ELR (cell line): ENCODE measurements at regions not wholly inside any gene's neighbourhood (a gene's known extent, or its start where the extent isn't known, plus 50 kb on each side); places are given as distances from the start of the nearest gene placed in this dataset.

ENCODE experiments used
- DNase-seq: peaks from one replicate; pipeline ENCODE4 v3.0.0-alpha.2; 2015; ENCODE audit warnings: low read depth

DNA sequence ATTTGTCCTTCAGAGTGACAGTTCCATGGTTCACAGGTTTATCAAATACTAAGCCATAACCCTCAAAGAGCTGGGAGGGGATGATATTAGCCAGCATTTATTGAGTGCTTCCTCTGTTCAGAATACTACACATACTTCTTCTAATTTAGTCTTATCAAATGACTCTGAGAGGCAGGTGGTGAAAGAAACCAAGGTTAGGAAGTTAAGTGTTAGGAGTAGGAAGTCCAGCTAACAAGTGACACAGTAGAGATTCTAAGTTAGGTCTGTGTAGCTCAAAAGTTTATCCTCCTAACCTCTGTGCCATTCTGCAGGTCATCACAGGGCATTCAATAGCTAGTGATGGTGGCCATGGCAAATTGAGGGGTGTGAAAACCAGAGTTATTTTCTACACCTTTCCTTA, 198.3 kb upstream of the MID1 start:
- no peak for DNase-seq

DNA sequence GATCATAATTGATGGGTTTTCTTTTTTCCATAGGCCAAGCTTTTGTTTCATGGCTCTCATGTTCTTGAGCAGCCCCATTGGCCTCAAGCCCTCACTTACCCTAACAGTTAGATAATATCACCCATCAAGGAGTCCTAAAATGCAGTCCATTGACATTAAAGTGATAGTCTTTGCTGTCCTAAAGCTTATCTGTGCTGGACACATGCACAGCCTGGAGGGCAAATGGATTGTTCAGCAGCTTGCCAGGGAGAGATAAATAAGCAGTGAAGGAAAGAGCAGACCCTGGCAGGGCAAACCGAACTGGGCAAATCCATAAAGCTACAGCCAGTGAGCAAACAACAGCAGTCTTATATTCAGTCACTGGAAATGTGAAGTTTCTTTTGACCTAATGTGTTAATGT, 199.6 kb upstream of the MID1 start:
- no peak for DNase-seq

DNA sequence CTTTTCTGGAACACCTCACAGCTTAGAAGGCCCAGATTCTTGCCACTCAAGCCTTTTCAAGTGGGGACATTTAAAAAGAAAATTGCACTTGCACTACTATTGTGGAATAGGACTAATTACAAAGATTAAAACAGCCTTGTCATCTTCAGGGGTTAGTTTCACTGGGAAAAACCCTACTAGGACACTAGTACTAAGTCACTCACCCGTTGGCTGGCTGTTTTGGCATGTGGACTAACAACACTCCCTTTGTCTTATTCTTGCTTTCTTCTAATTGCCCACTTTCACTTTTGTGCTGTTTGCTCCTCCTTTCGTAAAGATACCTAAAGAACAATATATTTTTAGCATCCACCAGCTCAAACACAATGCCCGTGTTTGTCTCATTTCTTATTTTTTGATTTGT, 200.9 kb upstream of the MID1 start:
- DNase-seq, result no peak

- DNase-seq, result no peak
These were observed 207.7 kb upstream of the MID1 start for GRCh38 chrX:10828036-10828435.

DNA sequence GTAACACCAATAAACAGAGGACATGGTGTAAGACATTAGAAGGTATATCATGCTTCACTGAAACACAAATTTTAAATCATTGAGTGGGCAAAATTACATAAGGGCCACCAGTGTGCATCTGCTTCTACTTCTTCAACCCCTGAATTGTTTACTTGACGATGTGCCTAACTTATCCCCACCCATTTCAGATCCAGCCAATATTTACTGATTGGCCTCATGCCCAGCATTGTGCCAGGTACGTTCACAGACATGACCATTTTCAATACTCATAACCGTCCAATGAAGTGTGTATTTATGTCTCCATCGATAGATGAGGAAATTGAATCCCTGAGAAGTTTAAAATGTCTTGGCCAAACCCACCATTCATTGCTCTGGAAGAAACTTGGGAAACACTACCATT, 208.3 kb upstream of the MID1 start:
- DNase-seq, result no peak

- no peak for DNase-seq
These were observed 211.5 kb upstream of the MID1 start for GRCh38 chrX:10831716-10832502.

GRCh38 chrX:10833299-10834169, 213.1 kb upstream of the MID1 start:
- DNase-seq, result no peak

DNA sequence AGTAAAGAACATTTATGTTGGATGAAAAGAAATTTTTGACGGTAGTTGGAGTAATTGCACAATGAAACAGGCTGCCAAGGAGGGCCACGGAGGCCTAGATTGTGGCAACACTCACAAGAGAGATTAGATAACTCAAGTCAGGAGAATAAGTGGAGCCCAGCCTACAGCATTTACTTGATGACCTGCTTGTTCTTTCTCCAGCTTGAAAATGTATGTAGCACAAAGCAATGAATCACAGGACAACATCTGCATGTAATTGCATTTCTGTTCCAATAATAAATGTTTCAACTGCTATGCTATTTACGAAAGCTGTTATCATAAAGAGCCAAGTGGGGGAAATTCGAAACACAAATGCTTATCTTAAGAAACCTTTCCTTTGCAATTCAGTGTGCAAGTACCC, 221.2 kb upstream of the MID1 start:
- DNase-seq, result no peak

DNA sequence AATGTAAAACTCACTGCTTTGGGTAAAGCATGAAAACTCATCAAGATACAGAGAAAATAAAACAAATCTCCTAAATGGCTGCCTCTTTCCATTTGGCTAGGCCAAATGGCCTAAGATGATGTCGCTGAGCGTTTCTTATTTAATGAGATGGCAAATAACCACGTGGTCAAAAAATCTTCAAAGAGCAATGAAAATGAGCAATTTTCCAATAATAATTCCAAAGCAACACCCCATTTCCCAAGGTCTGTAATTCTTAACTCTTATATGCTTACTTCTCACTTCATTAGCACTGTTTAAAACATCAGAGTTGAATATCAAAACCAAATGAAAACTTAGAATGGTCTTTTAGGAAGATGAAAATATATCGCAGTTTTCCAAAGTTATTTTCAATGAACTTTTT, 222.3 kb upstream of the MID1 start:
- DNase-seq, result no peak

GRCh38 chrX:10847333-10847732, 226.9 kb upstream of the MID1 start:
- no peak for DNase-seq

GRCh38 chrX:10851809-10852208, 231.4 kb upstream of the MID1 start:
- no peak for DNase-seq

DNA sequence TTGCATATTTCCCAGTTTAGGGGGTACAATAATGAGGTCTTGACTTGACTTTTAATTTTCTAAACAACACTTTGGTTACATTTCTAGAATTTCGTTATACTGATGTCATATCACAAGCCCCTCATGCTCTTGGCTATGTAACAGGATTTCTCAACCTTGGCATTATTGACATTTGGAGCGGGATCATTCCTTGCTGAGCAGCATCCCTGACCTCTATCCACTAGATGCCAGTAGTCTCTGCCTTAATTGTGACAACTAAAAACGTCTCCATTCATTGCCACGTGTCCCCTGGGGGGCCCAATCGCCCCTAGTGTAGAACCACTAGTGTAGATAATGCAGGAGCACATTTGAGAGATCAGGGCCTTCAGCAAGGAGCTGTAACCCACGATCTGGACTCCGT, 234.2 kb upstream of the MID1 start:
- DNase-seq, result no peak

DNA sequence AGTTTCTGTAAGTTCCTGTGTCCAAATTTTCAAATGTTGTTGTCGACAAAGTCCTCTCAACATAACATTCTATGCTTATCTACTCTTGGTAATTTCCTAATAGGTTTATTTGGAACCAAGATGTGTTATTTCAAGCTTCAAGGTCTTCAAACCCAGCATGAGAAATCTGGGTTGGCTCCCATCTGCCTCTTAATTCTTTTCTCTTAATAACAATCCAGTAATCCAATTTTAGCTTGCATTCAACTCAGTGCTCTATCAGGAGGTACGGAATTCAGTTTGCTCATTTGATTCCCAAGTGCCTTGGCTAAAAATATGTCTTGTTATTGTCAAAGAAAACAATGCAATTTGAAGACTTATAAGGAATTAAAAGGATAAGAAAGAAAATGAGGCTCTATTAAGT, 235.5 kb upstream of the MID1 start:
- no peak for DNase-seq

GRCh38 chrX:10856797-10857196, 236.4 kb upstream of the MID1 start:
- no peak for DNase-seq

GRCh38 chrX:10859353-10859752, 239.0 kb upstream of the MID1 start:
- no peak for DNase-seq

DNA sequence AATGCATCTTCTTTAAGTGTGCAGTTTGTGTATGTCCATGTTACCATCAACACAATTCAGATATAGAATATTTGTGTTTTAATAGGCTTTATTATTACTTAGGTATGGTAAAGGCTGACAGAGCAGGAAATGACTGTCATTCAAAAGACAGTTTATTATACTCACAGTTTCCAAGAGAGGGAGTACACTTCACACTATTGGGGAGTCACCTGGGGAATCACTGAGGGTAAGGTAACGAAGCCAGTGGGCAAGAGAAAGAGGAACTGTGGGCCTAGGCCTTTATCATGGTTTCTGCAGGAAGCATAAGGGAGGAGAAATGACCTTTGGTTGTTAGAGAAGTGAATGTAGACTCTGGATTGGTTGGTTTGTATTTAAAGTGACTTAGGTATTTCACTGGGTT, 235.1 kb upstream of the HCCS start:
- DNase-seq, result no peak

GRCh38 chrX:10882484-10882883, 228.6 kb upstream of the HCCS start:
- DNase-seq, result no peak

- DNase-seq, result no peak
These were observed 226.9 kb upstream of the HCCS start for GRCh38 chrX:10884246-10884645.

DNA sequence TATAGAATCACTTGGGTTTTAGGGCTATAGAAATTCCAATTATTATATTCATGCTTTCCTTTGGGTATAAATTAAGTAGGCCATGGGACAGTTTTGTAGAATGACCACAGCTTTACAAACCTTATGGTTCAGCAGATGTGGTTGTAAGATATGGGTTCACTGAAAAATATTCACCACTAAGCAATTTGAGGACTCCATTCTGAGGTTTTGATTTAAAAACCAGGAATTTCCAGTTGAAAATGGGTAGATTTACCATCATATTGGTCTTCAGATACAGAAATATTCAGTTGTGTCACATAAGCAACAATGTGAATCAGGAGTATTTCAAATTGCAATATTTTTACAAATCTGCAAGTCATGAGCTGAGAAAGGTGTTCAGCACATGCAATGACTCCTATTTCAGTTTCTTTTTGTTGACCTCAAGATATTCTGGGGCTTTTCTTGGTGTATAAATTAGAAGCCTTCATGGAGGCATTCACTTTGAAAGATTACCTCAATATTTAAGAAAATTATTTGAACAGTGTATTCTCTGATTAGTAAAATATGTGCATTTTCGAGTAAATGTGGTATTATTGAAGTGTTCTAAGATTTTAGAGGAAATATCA, 218.4 kb upstream of the HCCS start:
- peak; percentile 45 for DNase-seq

DNA sequence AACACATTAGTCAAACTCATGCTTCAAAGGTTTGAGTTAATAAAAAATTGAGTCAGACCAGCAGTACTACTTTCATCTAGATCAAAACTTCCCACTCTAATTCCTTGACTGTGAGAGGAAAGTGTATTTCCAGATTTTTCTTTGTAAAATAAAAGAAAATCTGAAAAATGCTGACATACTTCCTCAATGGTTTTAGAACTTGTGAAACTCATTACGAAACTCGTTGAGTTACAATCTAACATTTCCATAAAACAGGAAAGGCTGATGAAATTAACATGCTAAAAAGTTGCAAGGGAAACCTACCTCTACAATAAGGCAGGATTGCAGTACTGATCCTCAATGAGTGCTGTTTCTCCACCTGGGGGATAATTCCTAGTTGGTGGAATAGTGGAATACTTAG, 217.8 kb upstream of the HCCS start:
- no peak for DNase-seq

- DNase-seq, result no peak
These were observed 217.2 kb upstream of the HCCS start for GRCh38 chrX:10893976-10894375.

- no peak for DNase-seq
These were observed 213.4 kb upstream of the HCCS start for GRCh38 chrX:10897768-10898167.
